GM12878 (cell line): ENCODE measurements at regions not wholly inside any gene's neighbourhood (a gene's known extent, or its start where the extent isn't known, plus 50 kb on each side); places are given as distances from the start of the nearest gene placed in this dataset.

Source experiments
- CBFB ChIP-seq: IDR thresholded peaks from 2 replicates; pipeline ENCODE4 v1.6.1; 2016; ENCODE audit warnings: antibody characterized with exemption, low read depth
- CTCF ChIP-seq, 3 experiments: IDR thresholded peaks in 2 of 3; conservative IDR thresholded peaks in 1 of 3; 2 replicates each; pipeline ENCODE4 v1.5.1; 2011; ENCODE audit warnings: low read depth in 3 of 3, low read length in 3 of 3, mild to moderate bottlenecking in 3 of 3, control low read depth in 2 of 3, moderate library complexity in 2 of 3, inconsistent platforms in 1 of 3, mixed read lengths in 1 of 3; ENCODE audit not compliant: control insufficient read depth in 2 of 3, insufficient read depth in 1 of 3; ENCODE audit errors: extremely low read depth in 1 of 3
- EGR1 ChIP-seq, 2 experiments: IDR thresholded peaks; 1 replicate in 1 of 2; 2 replicates in 1 of 2; pipeline ENCODE4 v1.6.1; 2011 to 2012; ENCODE audit warnings: low read depth in 2 of 2, low read length in 2 of 2, borderline replicate concordance in 1 of 2, mild to moderate bottlenecking in 1 of 2, moderate library complexity in 1 of 2
- EP300 ChIP-seq, 2 experiments: fragments of 150-350 bp in 1 of 2; IDR thresholded peaks; 2 replicates each; pipeline ENCODE4 v1.6.1; 2011 to 2012; ENCODE audit warnings: low read depth in 2 of 2, low read length in 2 of 2, borderline replicate concordance in 1 of 2, improper control_type of control experiment in 1 of 2, inconsistent platforms in 1 of 2; ENCODE audit not compliant: control insufficient read depth in 1 of 2
- GABPA ChIP-seq: IDR thresholded peaks from 2 replicates; pipeline ENCODE4 v1.6.1; 2014; ENCODE audit warnings: antibody characterized with exemption, low read depth, mild to moderate bottlenecking, inconsistent platforms
- MAX ChIP-seq: IDR thresholded peaks from 2 replicates; pipeline ENCODE4 v1.6.1; 2012; ENCODE audit warnings: low read depth, low read length, improper control_type of control experiment
- POLR2A ChIP-seq: IDR thresholded peaks from 2 replicates; pipeline ENCODE4 v1.6.1; 2011; ENCODE audit warnings: low read depth, mild to moderate bottlenecking, low read length
- RCOR1 ChIP-seq: conservative IDR thresholded peaks from 2 replicates; pipeline ENCODE4 v1.6.1; 2012; ENCODE audit warnings: low read depth, low read length, improper control_type of control experiment
- SMC3 ChIP-seq: IDR thresholded peaks from 2 replicates; pipeline ENCODE4 v1.6.1; 2011; ENCODE audit warnings: low read length, improper control_type of control experiment, borderline replicate concordance
- SPI1 ChIP-seq: IDR thresholded peaks from 2 replicates; pipeline ENCODE4 v1.6.1; 2011; ENCODE audit warnings: low read depth, mild to moderate bottlenecking, low read length, moderate library complexity, borderline replicate concordance; ENCODE audit not compliant: insufficient read depth
- SUPT20H ChIP-seq: IDR thresholded peaks from 2 replicates; pipeline ENCODE4 v1.6.1; 2011; ENCODE audit warnings: low read depth, mild to moderate bottlenecking, low read length, moderate library complexity, borderline replicate concordance; ENCODE audit not compliant: control insufficient read depth

- TF ChIP-seq GABPA (no peak), EGR1 (IDR thresholded peaks at IDR 0.05; ENCODE audit: borderline replicate concordance in 1 of 2, low read depth in 2 of 2, low read length in 2 of 2) (no peak), CTCF (IDR thresholded peaks at IDR 0.05 in 2 of 3, conservative IDR thresholded peaks at IDR 0.05 in 1 of 3; ENCODE audit: control insufficient read depth in 2 of 3, extremely low read depth in 1 of 3, insufficient read depth in 1 of 3, low read depth in 3 of 3, low read length in 3 of 3) (no peak), POLR2A (no peak), SMC3 (no peak), RCOR1 (no peak), CBFB (no peak), SUPT20H (no peak), MAX (no peak), SPI1 (no peak), EP300 (IDR thresholded peaks at IDR 0.05; ENCODE audit: borderline replicate concordance in 1 of 2, control insufficient read depth in 1 of 2, low read depth in 2 of 2, low read length in 2 of 2) (no peak)
Measured at GRCh38 chr17:22435231-22435974, 743.1 kb downstream of the KCNJ18 start.
